ENCODE measurements at regions not wholly inside any gene's neighbourhood (a gene's known extent, or its start where the extent isn't known, plus 50 kb on each side); places are given as distances from the start of the nearest gene placed in this dataset.

DNA sequence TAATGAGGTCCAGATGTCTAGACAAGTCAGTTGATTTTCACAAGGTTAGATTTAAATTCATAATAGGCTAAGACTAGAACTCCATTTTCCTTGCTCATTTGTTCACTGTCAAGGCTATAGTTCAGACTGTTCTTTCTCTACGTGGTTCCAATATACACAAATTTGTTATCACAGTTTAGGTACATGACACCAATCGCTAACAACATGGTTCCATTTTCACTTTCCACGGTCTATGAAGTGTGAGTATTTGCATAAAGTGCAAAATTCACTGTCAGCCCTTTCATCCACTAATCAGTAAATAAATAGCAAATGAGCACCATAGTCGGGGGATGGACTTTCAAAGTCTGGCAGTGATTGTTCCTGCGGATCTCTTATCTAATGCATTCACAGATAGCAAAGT, 315.7 kb upstream of the SPOCK3 start:
- H3K27me3 ChIP-seq (ENCODE audit: insufficient read depth, low read length), result no peaks in the 10 kb centered on the region
- H4K20me1 ChIP-seq (ENCODE audit: insufficient read depth, low read length), result no peaks in the 10 kb centered on the region
- DNase-seq (ENCODE audit: low read depth), result no peak
- H3K9ac ChIP-seq (ENCODE audit: low read length), result no peak overlapping the region
- H3K4me3 Mint-ChIP-seq (ENCODE audit: unreplicated experiment), result no peak overlapping the region
- no peak for TF ChIP-seq CTCF (IDR thresholded peaks at IDR 0.05; ENCODE audit: insufficient read depth, low read depth, low read length)
- no peak for TF ChIP-seq EZH2 (IDR thresholded peaks at IDR 0.05; ENCODE audit: insufficient read depth, low read length)
- no peaks in the 10 kb centered on the region for H3K9me3 Mint-ChIP-seq (ENCODE audit: unreplicated experiment)
- H3K4me3 ChIP-seq (ENCODE audit: insufficient read depth, low read depth, low read length), result no peak overlapping the region
- no peak for FAIRE-seq
- no peak overlapping the region for H2AFZ ChIP-seq (ENCODE audit: low read depth, low read length)
- H3K36me3 Mint-ChIP-seq (ENCODE audit: low read depth, unreplicated experiment), result no peaks in the 10 kb centered on the region
- H3K36me3 ChIP-seq (ENCODE audit: insufficient read depth, low read length), result no peaks in the 10 kb centered on the region
- no peaks in the 10 kb centered on the region for H3K4me1 Mint-ChIP-seq (ENCODE audit: low read depth, unreplicated experiment)
- no peaks in the 10 kb centered on the region for H3K9me3 ChIP-seq (ENCODE audit: insufficient read depth, low read depth, low read length)
- no peaks in the 10 kb centered on the region for H3K4me1 ChIP-seq (ENCODE audit: insufficient read depth, low read length)
- no peaks in the 10 kb centered on the region for H3K27me3 Mint-ChIP-seq (ENCODE audit: low read depth, unreplicated experiment)
- no peak overlapping the region for H3K27ac Mint-ChIP-seq (ENCODE audit: unreplicated experiment)
- H3K27ac ChIP-seq (ENCODE audit: low read depth, low read length), result no peak overlapping the region
- H3K79me2 ChIP-seq (ENCODE audit: insufficient read depth, low read length), result no peaks in the 10 kb centered on the region
- H3K4me2 ChIP-seq (ENCODE audit: low read length), result no peak overlapping the region

GRCh38 chr4:167555338-167556022, 321.2 kb upstream of the SPOCK3 start:
- H3K27me3 Mint-ChIP-seq (ENCODE audit: low read depth, unreplicated experiment), result no peaks in the 10 kb centered on the region
- no peak overlapping the region for H3K27ac ChIP-seq (ENCODE audit: low read depth, low read length)
- H3K4me3 ChIP-seq (ENCODE audit: insufficient read depth, low read depth, low read length), result no peak overlapping the region
- no peaks in the 10 kb centered on the region for H4K20me1 ChIP-seq (ENCODE audit: insufficient read depth, low read length)
- no peaks in the 10 kb centered on the region for H3K36me3 ChIP-seq (ENCODE audit: insufficient read depth, low read length)
- TF ChIP-seq CTCF (IDR thresholded peaks at IDR 0.05; ENCODE audit: insufficient read depth, low read depth, low read length), result no peak
- TF ChIP-seq EZH2 (IDR thresholded peaks at IDR 0.05; ENCODE audit: insufficient read depth, low read length), result no peak
- H3K9me3 ChIP-seq (ENCODE audit: insufficient read depth, low read depth, low read length), result no peaks in the 10 kb centered on the region
- no peaks in the 10 kb centered on the region for H3K27me3 ChIP-seq (ENCODE audit: insufficient read depth, low read length)
- H2AFZ ChIP-seq (ENCODE audit: low read depth, low read length), result no peak overlapping the region
- H3K4me3 Mint-ChIP-seq (ENCODE audit: unreplicated experiment), result no peak overlapping the region
- no peaks in the 10 kb centered on the region for H3K4me1 ChIP-seq (ENCODE audit: insufficient read depth, low read length)
- FAIRE-seq (no peak), DNase-seq (ENCODE audit: low read depth) (no peak)
- no peak overlapping the region for H3K9ac ChIP-seq (ENCODE audit: low read length)
- no peak overlapping the region for H3K27ac Mint-ChIP-seq (ENCODE audit: unreplicated experiment)
- no peak overlapping the region for H3K4me2 ChIP-seq (ENCODE audit: low read length)
- H3K4me1 Mint-ChIP-seq (ENCODE audit: low read depth, unreplicated experiment), result no peaks in the 10 kb centered on the region
- H3K36me3 Mint-ChIP-seq (ENCODE audit: low read depth, unreplicated experiment), result no peaks in the 10 kb centered on the region
- peaks cover 2% of the 10 kb centered on the region for H3K9me3 Mint-ChIP-seq (ENCODE audit: unreplicated experiment)
- no peaks in the 10 kb centered on the region for H3K79me2 ChIP-seq (ENCODE audit: insufficient read depth, low read length)

- Mint-ChIP-seq H3K9me3 (ENCODE audit: unreplicated experiment) (peaks cover 3% of the 10 kb centered on the region), H3K4me1 (ENCODE audit: low read depth, unreplicated experiment) (no peaks in the 10 kb centered on the region), H3K36me3 (ENCODE audit: low read depth, unreplicated experiment) (no peaks in the 10 kb centered on the region), H3K27me3 (ENCODE audit: low read depth, unreplicated experiment) (no peaks in the 10 kb centered on the region), H3K27ac (ENCODE audit: unreplicated experiment) (no peak overlapping the region), H3K4me3 (ENCODE audit: unreplicated experiment) (no peak overlapping the region)
- Histone ChIP-seq H3K4me2 (ENCODE audit: low read length) (no peak overlapping the region), H3K79me2 (ENCODE audit: insufficient read depth, low read length) (no peaks in the 10 kb centered on the region), H3K36me3 (ENCODE audit: insufficient read depth, low read length) (no peaks in the 10 kb centered on the region), H3K9me3 (ENCODE audit: insufficient read depth, low read depth, low read length) (peaks cover 3% of the 10 kb centered on the region), H3K9ac (ENCODE audit: low read length) (no peak overlapping the region), H3K27me3 (ENCODE audit: insufficient read depth, low read length) (no peaks in the 10 kb centered on the region), H3K27ac (ENCODE audit: low read depth, low read length) (no peak overlapping the region), H2AFZ (ENCODE audit: low read depth, low read length) (no peak overlapping the region), H4K20me1 (ENCODE audit: insufficient read depth, low read length) (no peaks in the 10 kb centered on the region), H3K4me3 (ENCODE audit: insufficient read depth, low read depth, low read length) (no peak overlapping the region), H3K4me1 (ENCODE audit: insufficient read depth, low read length) (no peaks in the 10 kb centered on the region)
- FAIRE-seq (no peak), DNase-seq (ENCODE audit: low read depth) (no peak)
- no peak for TF ChIP-seq CTCF (IDR thresholded peaks at IDR 0.05; ENCODE audit: insufficient read depth, low read depth, low read length)
- no peak for TF ChIP-seq EZH2 (IDR thresholded peaks at IDR 0.05; ENCODE audit: insufficient read depth, low read length)
Observed at GRCh38 chr4:167578906-167579305, 344.6 kb upstream of the SPOCK3 start.

Data from astrocyte (in vitro differentiated cells and primary cell).